ENCODE measurements at regions not wholly inside any gene's neighbourhood (a gene's known extent, or its start where the extent isn't known, plus 50 kb on each side); places are given as distances from the start of the nearest gene placed in this dataset.

GRCh38 chr18:41038071-41038470 lies 917.0 kb upstream of the PIK3C3 start:
- H3K36me3 ChIP-seq (ENCODE audit: control insufficient read depth in 2 of 3, insufficient read depth in 3 of 3, low read length in 3 of 3), result no peaks in the 10 kb centered on the region
- H3K9me3 ChIP-seq (ENCODE audit: control insufficient read depth in 2 of 3, insufficient read depth in 1 of 3, low read length in 3 of 3), result no peaks in the 10 kb centered on the region
- H3K27me3 ChIP-seq (ENCODE audit: control insufficient read depth, insufficient read depth, low read length), result no peaks in the 10 kb centered on the region
- H3K4me3 ChIP-seq (ENCODE audit: low read length in 3 of 3), result no peak overlapping the region
- no peaks in the 10 kb centered on the region for H3K4me1 ChIP-seq (ENCODE audit: control insufficient read depth in 2 of 3, insufficient read depth in 2 of 3, low read depth in 1 of 3, low read length in 3 of 3)
- no peak for DNase-seq
- FAIRE-seq, result no peak
- no peak overlapping the region for H3K27ac ChIP-seq (ENCODE audit: low read depth in 2 of 2, low read length in 2 of 2)
- H3K9ac ChIP-seq (ENCODE audit: low read length in 3 of 3), result no peak overlapping the region
- intact Hi-C loops (cut with DNase I), result no loop called here
- TF ChIP-seq, protein P1, sequence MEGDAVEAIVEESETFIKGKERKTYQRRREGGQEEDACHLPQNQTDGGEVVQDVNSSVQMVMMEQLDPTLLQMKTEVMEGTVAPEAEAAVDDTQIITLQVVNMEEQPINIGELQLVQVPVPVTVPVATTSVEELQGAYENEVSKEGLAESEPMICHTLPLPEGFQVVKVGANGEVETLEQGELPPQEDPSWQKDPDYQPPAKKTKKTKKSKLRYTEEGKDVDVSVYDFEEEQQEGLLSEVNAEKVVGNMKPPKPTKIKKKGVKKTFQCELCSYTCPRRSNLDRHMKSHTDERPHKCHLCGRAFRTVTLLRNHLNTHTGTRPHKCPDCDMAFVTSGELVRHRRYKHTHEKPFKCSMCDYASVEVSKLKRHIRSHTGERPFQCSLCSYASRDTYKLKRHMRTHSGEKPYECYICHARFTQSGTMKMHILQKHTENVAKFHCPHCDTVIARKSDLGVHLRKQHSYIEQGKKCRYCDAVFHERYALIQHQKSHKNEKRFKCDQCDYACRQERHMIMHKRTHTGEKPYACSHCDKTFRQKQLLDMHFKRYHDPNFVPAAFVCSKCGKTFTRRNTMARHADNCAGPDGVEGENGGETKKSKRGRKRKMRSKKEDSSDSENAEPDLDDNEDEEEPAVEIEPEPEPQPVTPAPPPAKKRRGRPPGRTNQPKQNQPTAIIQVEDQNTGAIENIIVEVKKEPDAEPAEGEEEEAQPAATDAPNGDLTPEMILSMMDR (IDR thresholded peaks at IDR 0.05; ENCODE audit: borderline replicate concordance, extremely low read depth, insufficient read depth), result no peak

- DNase-seq (no peak), FAIRE-seq (no peak)
- Histone ChIP-seq H3K36me3 (ENCODE audit: control insufficient read depth in 2 of 3, insufficient read depth in 3 of 3, low read length in 3 of 3) (no peaks in the 10 kb centered on the region), H3K27me3 (ENCODE audit: control insufficient read depth, insufficient read depth, low read length) (no peaks in the 10 kb centered on the region), H3K9ac (ENCODE audit: low read length in 3 of 3) (no peak overlapping the region), H3K4me3 (ENCODE audit: low read length in 3 of 3) (no peak overlapping the region), H3K4me1 (ENCODE audit: control insufficient read depth in 2 of 3, insufficient read depth in 2 of 3, low read depth in 1 of 3, low read length in 3 of 3) (no peaks in the 10 kb centered on the region), H3K9me3 (ENCODE audit: control insufficient read depth in 2 of 3, insufficient read depth in 1 of 3, low read length in 3 of 3) (no peaks in the 10 kb centered on the region), H3K27ac (ENCODE audit: low read depth in 2 of 2, low read length in 2 of 2) (no peak overlapping the region)
- intact Hi-C loops (cut with DNase I), result no loop called here
- TF ChIP-seq, protein P1 (IDR thresholded peaks at IDR 0.05; ENCODE audit: borderline replicate concordance, extremely low read depth, insufficient read depth), result no peak
Measured at GRCh38 chr18:41036346-41036745, 918.7 kb upstream of the PIK3C3 start.

DNA sequence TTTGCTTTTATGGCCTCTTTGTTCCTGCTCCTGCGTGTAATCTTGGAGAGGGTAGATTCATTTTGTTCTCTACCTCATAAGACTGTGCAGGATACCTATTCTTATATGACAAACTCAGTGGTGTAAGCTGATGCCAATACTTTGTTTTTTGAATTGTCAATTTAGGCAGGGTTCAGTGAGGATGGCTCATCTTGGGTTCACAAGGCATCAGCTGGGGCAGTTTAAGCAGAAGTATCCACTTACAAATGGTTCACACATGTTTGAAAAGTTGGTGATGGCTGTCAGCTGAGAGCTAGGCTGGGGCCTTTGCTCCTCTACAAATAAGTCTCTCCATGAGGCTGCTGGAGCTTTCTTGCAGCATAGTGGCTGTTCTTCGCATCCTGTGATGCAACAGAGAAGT lies 920.6 kb upstream of the PIK3C3 start:
- DNase-seq, result no peak
- no peak overlapping the region for H3K9ac ChIP-seq (ENCODE audit: low read length in 3 of 3)
- no peak overlapping the region for H3K4me3 ChIP-seq (ENCODE audit: low read length in 3 of 3)
- H3K9me3 ChIP-seq (ENCODE audit: control insufficient read depth in 2 of 3, insufficient read depth in 1 of 3, low read length in 3 of 3), result no peaks in the 10 kb centered on the region
- no peaks in the 10 kb centered on the region for H3K27me3 ChIP-seq (ENCODE audit: control insufficient read depth, insufficient read depth, low read length)
- intact Hi-C loops (cut with DNase I), result no loop called here
- no peak overlapping the region for H3K27ac ChIP-seq (ENCODE audit: low read depth in 2 of 2, low read length in 2 of 2)
- TF ChIP-seq, protein P1 (IDR thresholded peaks at IDR 0.05; ENCODE audit: borderline replicate concordance, extremely low read depth, insufficient read depth), result no peak
- no peaks in the 10 kb centered on the region for H3K36me3 ChIP-seq (ENCODE audit: control insufficient read depth in 2 of 3, insufficient read depth in 3 of 3, low read length in 3 of 3)
- H3K4me1 ChIP-seq (ENCODE audit: control insufficient read depth in 2 of 3, insufficient read depth in 2 of 3, low read depth in 1 of 3, low read length in 3 of 3), result no peaks in the 10 kb centered on the region
- FAIRE-seq, result no peak

DNA sequence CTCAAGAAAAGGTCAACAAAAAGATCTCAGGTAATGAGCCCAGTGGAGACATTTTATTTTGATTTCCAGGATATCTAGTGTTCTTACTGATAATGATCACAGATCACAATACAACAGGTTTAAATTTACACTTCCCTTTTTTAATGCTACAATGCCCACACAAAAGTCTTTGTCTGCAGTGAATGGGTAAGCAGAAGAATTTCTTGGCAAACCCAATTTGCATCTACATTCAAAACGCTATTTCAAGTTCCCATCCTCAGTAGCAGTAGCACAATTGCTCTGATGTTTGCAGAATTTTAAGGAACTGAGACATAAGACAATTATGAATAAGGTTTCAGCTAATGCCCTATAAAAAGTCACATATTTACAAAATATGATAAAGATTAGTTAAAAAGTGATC lies 929.4 kb upstream of the PIK3C3 start:
- Histone ChIP-seq H3K9ac (ENCODE audit: low read length in 3 of 3) (no peak overlapping the region), H3K9me3 (ENCODE audit: control insufficient read depth in 2 of 3, insufficient read depth in 1 of 3, low read length in 3 of 3) (no peaks in the 10 kb centered on the region), H3K27ac (ENCODE audit: low read depth in 2 of 2, low read length in 2 of 2) (no peak overlapping the region), H3K4me3 (ENCODE audit: low read length in 3 of 3) (no peak overlapping the region), H3K36me3 (ENCODE audit: control insufficient read depth in 2 of 3, insufficient read depth in 3 of 3, low read length in 3 of 3) (no peaks in the 10 kb centered on the region), H3K4me1 (ENCODE audit: control insufficient read depth in 2 of 3, insufficient read depth in 2 of 3, low read depth in 1 of 3, low read length in 3 of 3) (no peaks in the 10 kb centered on the region), H3K27me3 (ENCODE audit: control insufficient read depth, insufficient read depth, low read length) (no peaks in the 10 kb centered on the region)
- FAIRE-seq (no peak), DNase-seq (no peak)
- intact Hi-C loops (cut with DNase I), result no loop called here
- TF ChIP-seq, protein P1 (IDR thresholded peaks at IDR 0.05; ENCODE audit: borderline replicate concordance, extremely low read depth, insufficient read depth), result no peak
